Activated T-helper 2 cell treated with anti-CD3 and anti-CD28 coated beads, Interferon-gamma antibody, Interleukin-2, Interleukin-4, amounts not matched to agents 10 μg/mL and 5 μg/mL and 100 μg/mL, durations not matched to agents 14 hours and 24 hours and 36 hours (primary cell): ENCODE measurements at regions not wholly inside any gene's neighbourhood (a gene's known extent, or its start where the extent isn't known, plus 50 kb on each side); places are given as distances from the start of the nearest gene placed in this dataset.

Experiments
- DNase-seq: peaks from one replicate; pipeline ENCODE4 v3.0.0; 2021; ENCODE audit warnings: low spot score
- H3K27ac Mint-ChIP-seq: one replicate; pipeline ENCODE4 v1.8.0; 2021; ENCODE audit warnings: mixed read lengths
- H3K27me3 Mint-ChIP-seq: one replicate; pipeline ENCODE4 v1.8.0; 2021; ENCODE audit warnings: low read depth, mixed read lengths
- H3K36me3 Mint-ChIP-seq: one replicate; pipeline ENCODE4 v1.8.0; 2021; ENCODE audit warnings: low read depth, mixed read lengths
- H3K4me1 Mint-ChIP-seq: one replicate; pipeline ENCODE4 v1.8.0; 2021; ENCODE audit warnings: low read depth, mixed read lengths
- H3K4me3 Mint-ChIP-seq: one replicate; pipeline ENCODE4 v1.8.0; 2021; ENCODE audit warnings: low read depth, mild to moderate bottlenecking, moderate library complexity, mixed read lengths
- H3K9me3 Mint-ChIP-seq: one replicate; pipeline ENCODE4 v1.8.0; 2021; ENCODE audit warnings: mixed read lengths
- intact Hi-C: fragments of 100-400 bp; cut with micrococcal nuclease; formaldehyde crosslinking; loops from one replicate; pipeline ENCODE4 v1.15.1; 2023

- H3K4me3 Mint-ChIP-seq = no peak overlapping the region
- H3K9me3 Mint-ChIP-seq = no peaks in the 10 kb centered on the region
- H3K27ac Mint-ChIP-seq = no peak overlapping the region
- intact Hi-C loops = no loop called here
- H3K4me1 Mint-ChIP-seq = no peaks in the 10 kb centered on the region
- no peak for DNase-seq
- H3K36me3 Mint-ChIP-seq = no peaks in the 10 kb centered on the region
- no peaks in the 10 kb centered on the region for H3K27me3 Mint-ChIP-seq
These were observed 111.7 kb upstream of the TMEM161B start for GRCh38 chr5:88380332-88380731.

- no peak overlapping the region for H3K27ac Mint-ChIP-seq
- no peaks in the 10 kb centered on the region for H3K27me3 Mint-ChIP-seq
- no peaks in the 10 kb centered on the region for H3K9me3 Mint-ChIP-seq
- peaks cover 2% of the 10 kb centered on the region for H3K4me1 Mint-ChIP-seq
- H3K4me3 Mint-ChIP-seq = no peak overlapping the region
- DNase-seq = no peak
- intact Hi-C loops = no loop called here
- H3K36me3 Mint-ChIP-seq = no peaks in the 10 kb centered on the region
These were observed 109.3 kb upstream of the TMEM161B start for GRCh38 chr5:88377705-88378656.

- no peak overlapping the region for H3K27ac Mint-ChIP-seq
- intact Hi-C loops = no loop called here
- no peak for DNase-seq
- no peak overlapping the region for H3K4me3 Mint-ChIP-seq
- H3K9me3 Mint-ChIP-seq = no peaks in the 10 kb centered on the region
- peaks cover 2% of the 10 kb centered on the region for H3K4me1 Mint-ChIP-seq
- no peaks in the 10 kb centered on the region for H3K36me3 Mint-ChIP-seq
- H3K27me3 Mint-ChIP-seq = no peaks in the 10 kb centered on the region
These were observed 108.6 kb upstream of the TMEM161B start for GRCh38 chr5:88377240-88377639.

DNA sequence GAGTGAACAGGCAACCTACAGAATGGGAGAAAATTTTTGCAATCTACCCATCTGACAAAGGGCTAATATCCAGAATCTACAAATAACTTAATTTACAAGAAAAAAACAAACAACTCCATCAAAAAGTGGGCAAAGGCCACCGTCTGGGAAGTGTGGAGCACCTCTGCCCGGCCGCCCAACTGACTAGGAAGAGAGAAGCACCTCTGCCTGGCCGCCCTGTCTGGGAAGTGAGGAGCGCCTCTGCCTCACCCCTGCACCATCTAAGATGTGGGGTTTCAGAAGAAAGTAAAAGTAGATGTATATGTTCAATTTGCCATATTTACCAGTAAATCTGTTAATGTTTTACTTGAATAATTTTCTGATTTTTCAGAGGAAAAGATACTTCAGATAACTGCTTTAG is 108.1 kb upstream of the TMEM161B start:
- Mint-ChIP-seq H3K36me3 (no peaks in the 10 kb centered on the region), H3K4me3 (no peak overlapping the region), H3K27ac (no peak overlapping the region), H3K27me3 (no peaks in the 10 kb centered on the region), H3K4me1 (peaks cover 2% of the 10 kb centered on the region), H3K9me3 (no peaks in the 10 kb centered on the region)
- DNase-seq = no peak
- intact Hi-C loops = no loop called here

GRCh38 chr5:88374391-88374790 is 105.7 kb upstream of the TMEM161B start:
- Mint-ChIP-seq H3K27me3 (no peaks in the 10 kb centered on the region), H3K27ac (no peak overlapping the region), H3K4me3 (no peak overlapping the region), H3K36me3 (no peaks in the 10 kb centered on the region), H3K9me3 (no peaks in the 10 kb centered on the region), H3K4me1 (peaks cover 2% of the 10 kb centered on the region)
- DNase-seq = no peak
- intact Hi-C loops = no loop called here

- Mint-ChIP-seq H3K27ac (no peak overlapping the region), H3K27me3 (no peaks in the 10 kb centered on the region), H3K9me3 (no peaks in the 10 kb centered on the region), H3K36me3 (no peaks in the 10 kb centered on the region), H3K4me3 (no peak overlapping the region), H3K4me1 (peaks cover 2% of the 10 kb centered on the region)
- no peak for DNase-seq
- intact Hi-C loops = no loop called here
These were observed 102.2 kb upstream of the TMEM161B start for GRCh38 chr5:88370824-88371223.

- Mint-ChIP-seq H3K27me3 (no peaks in the 10 kb centered on the region), H3K27ac (no peak overlapping the region), H3K4me1 (no peaks in the 10 kb centered on the region), H3K9me3 (no peaks in the 10 kb centered on the region), H3K36me3 (no peaks in the 10 kb centered on the region), H3K4me3 (no peak overlapping the region)
- intact Hi-C loops = no loop called here
- DNase-seq = no peak
These were observed 99.6 kb upstream of the TMEM161B start for GRCh38 chr5:88368201-88368600.

DNA sequence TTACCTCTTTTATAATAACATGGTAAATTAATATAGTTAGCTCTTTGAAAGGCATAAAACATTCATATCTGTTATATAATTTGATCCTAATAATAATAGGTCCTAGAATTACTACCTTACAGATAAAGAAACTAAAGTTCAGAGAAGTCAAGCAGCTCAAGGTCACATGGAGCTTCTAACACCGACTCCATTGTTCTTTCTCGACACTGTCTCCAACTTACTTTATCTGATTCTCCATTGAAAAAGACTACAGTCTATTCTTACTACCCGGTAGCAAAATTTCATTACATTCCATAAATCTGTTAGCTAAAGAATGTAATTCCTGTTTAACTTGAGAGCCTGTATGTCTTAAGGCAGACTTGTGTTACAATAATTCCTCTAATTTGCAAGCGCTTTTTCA is 96.3 kb upstream of the TMEM161B start:
- no peaks in the 10 kb centered on the region for H3K4me1 Mint-ChIP-seq
- no peak for DNase-seq
- no peak overlapping the region for H3K4me3 Mint-ChIP-seq
- no peak overlapping the region for H3K27ac Mint-ChIP-seq
- no peaks in the 10 kb centered on the region for H3K36me3 Mint-ChIP-seq
- H3K9me3 Mint-ChIP-seq = no peaks in the 10 kb centered on the region
- no peaks in the 10 kb centered on the region for H3K27me3 Mint-ChIP-seq
- intact Hi-C loops = no loop called here

- no peaks in the 10 kb centered on the region for H3K36me3 Mint-ChIP-seq
- no peak for DNase-seq
- H3K9me3 Mint-ChIP-seq = no peaks in the 10 kb centered on the region
- no peaks in the 10 kb centered on the region for H3K4me1 Mint-ChIP-seq
- no peak overlapping the region for H3K4me3 Mint-ChIP-seq
- no peaks in the 10 kb centered on the region for H3K27me3 Mint-ChIP-seq
- H3K27ac Mint-ChIP-seq = no peak overlapping the region
- intact Hi-C loops = no loop called here
These were observed 86.9 kb upstream of the TMEM161B start for GRCh38 chr5:88355490-88356050.

GRCh38 chr5:88325868-88326267 is 57.2 kb upstream of the TMEM161B start:
- DNase-seq = no peak
- intact Hi-C loops = no loop called here
- no peak overlapping the region for H3K4me3 Mint-ChIP-seq
- H3K27me3 Mint-ChIP-seq = no peaks in the 10 kb centered on the region
- no peak overlapping the region for H3K27ac Mint-ChIP-seq
- no peaks in the 10 kb centered on the region for H3K4me1 Mint-ChIP-seq
- H3K9me3 Mint-ChIP-seq = no peaks in the 10 kb centered on the region
- H3K36me3 Mint-ChIP-seq = no peaks in the 10 kb centered on the region

GRCh38 chr5:88322785-88323184 is 54.1 kb upstream of the TMEM161B start:
- Mint-ChIP-seq H3K36me3 (no peaks in the 10 kb centered on the region), H3K4me1 (no peaks in the 10 kb centered on the region), H3K27ac (no peak overlapping the region), H3K4me3 (no peak overlapping the region), H3K9me3 (no peaks in the 10 kb centered on the region), H3K27me3 (no peaks in the 10 kb centered on the region)
- intact Hi-C loops = no loop called here
- DNase-seq = no peak
